ENCODE measurements at regions not wholly inside any gene's neighbourhood (a gene's known extent, or its start where the extent isn't known, plus 50 kb on each side); places are given as distances from the start of the nearest gene placed in this dataset.

DNA sequence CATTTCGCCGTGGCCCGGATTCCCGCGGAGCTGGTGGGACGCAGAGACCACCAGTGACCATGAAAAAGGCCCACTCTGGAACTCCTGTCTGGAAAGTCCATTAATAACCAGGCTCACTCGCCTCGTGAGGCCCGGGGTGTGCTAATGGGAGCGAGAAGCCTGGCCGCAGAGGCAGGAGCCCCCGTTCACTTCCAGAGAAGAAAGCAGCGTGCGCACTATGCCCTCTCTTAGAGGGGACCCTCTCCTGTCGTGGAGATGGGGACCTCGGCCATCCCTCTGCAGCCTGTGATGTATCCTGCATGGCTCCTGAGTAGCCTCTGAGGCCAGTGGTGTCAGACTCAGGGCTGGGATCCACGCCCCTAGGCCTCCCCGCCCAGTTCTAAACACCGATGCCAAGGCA lies 134.1 kb upstream of the VRK1 start:
- TF ChIP-seq, protein P1, sequence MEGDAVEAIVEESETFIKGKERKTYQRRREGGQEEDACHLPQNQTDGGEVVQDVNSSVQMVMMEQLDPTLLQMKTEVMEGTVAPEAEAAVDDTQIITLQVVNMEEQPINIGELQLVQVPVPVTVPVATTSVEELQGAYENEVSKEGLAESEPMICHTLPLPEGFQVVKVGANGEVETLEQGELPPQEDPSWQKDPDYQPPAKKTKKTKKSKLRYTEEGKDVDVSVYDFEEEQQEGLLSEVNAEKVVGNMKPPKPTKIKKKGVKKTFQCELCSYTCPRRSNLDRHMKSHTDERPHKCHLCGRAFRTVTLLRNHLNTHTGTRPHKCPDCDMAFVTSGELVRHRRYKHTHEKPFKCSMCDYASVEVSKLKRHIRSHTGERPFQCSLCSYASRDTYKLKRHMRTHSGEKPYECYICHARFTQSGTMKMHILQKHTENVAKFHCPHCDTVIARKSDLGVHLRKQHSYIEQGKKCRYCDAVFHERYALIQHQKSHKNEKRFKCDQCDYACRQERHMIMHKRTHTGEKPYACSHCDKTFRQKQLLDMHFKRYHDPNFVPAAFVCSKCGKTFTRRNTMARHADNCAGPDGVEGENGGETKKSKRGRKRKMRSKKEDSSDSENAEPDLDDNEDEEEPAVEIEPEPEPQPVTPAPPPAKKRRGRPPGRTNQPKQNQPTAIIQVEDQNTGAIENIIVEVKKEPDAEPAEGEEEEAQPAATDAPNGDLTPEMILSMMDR (conservative IDR thresholded peaks at IDR 0.05; ENCODE audit: low read length): no peak
- TF ChIP-seq EZH2phosphoT487 (IDR thresholded peaks at IDR 0.05; ENCODE audit: borderline replicate concordance): no peak
